ENCODE measurements at regions not wholly inside any gene's neighbourhood (a gene's known extent, or its start where the extent isn't known, plus 50 kb on each side); places are given as distances from the start of the nearest gene placed in this dataset.
"Not testable (repeated sequence)": the region's sequence is repeated elsewhere in the genome, so short reads cannot be mapped to it uniquely, and the experiment has no call there.

DNA sequence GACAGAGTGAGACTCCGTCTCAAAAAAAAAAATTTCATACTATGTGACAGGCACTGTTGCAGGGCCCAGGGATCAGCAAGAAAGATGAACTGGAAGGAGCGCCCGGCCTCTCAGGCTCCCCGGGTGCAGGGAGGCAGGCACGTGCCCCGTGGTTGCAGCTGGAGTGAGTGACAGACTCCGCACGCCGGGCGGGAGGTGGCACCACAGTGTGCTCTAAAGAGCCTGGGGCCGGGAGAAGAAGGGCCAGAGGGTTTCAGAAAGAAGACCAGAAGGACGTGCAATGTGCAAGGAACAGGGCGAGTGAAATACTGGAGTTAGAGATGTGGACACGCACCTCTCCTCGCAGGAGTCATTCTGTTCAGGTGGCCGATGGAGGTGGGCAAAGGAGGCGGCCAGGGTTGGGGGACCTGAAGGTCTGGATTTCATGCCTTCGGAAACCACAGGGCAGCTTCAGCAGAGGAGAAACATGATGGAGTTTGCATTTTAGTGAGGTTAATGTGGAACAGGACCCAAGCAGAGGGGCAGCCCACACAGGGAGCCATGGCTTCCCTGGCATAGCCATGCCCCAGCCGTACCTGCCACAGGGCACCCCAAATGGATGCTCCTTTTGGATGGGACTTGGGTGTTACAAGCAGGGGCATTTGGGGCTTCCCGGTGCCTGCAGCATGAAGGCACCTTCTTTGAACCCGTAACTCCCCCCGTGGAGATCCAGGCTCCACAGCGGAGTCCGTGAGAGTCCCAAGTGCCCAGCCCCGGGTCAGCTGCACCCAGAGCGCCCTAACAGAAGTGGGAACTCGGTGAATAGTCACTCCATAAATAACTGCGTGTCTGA lies 226.2 kb downstream of the ERMARD start:
- 85% methylated on average over 28 of the region's 28 CpGs for WGBS
- ATAC-seq: no peak
- H3K9me3 ChIP-seq (ENCODE audit: control insufficient read depth, low read length): no peaks in the 10 kb centered on the region
- H3K27me3 ChIP-seq (ENCODE audit: control insufficient read depth, insufficient read depth): no peaks in the 10 kb centered on the region
- intact Hi-C loops (cut with DNase I): no loop called here
- no peak overlapping the region for H3K4me3 ChIP-seq (ENCODE audit: low read length)
- H3K4me1 ChIP-seq (ENCODE audit: control insufficient read depth, insufficient read depth, low read length): no peaks in the 10 kb centered on the region
- H3K27ac ChIP-seq (ENCODE audit: low read length): no peak overlapping the region
- DNase-seq: no peak

DNA sequence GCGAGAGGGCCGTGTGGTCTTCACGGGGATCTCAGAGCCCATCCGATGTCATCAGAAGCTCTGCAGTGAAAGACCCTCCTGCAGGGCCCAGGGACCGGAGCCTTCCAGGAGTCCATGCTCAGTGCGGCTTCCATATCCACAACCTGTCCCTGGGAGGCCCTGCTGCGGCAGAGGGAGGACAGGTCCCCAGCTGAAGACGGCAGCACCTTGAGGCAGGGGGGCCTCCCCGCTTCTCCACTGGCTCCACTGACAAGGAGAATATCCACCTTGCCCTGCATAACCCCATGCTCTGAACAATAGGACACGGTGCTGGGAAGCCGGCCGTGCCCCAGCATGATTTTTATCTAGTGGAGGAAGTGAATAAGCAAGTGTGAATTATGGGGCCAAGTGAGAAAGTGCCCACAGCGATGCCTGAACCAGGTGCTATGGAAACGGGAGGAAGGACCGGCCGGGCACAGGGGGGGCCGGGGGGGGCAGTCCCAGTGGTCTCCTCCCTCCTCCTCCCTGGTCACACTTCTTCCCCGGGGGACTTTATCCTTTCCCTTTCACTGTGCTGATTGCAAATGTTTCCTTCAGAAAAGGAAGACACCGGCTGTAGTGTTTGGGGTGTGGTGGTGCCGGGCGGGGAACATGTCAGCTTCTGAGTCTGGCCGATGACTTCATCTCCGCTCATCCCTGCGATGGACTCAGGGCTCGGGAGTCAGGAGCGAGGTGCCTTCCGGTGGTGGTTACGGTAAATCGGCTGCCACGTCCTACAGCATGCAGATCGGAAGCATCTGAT lies 225.1 kb downstream of the ERMARD start:
- peak in 1 of 3 donors; percentile 51 for DNase-seq
- peak in 1 of 2 donors; percentile 43 for ATAC-seq
- Histone ChIP-seq H3K27me3 (ENCODE audit: control insufficient read depth, insufficient read depth) (no peaks in the 10 kb centered on the region), H3K4me3 (ENCODE audit: low read length) (no peak overlapping the region), H3K9me3 (ENCODE audit: control insufficient read depth, low read length) (no peaks in the 10 kb centered on the region), H3K4me1 (ENCODE audit: control insufficient read depth, insufficient read depth, low read length) (no peaks in the 10 kb centered on the region), H3K27ac (ENCODE audit: low read length) (no peak overlapping the region)
- 48% methylated on average over 31 of the region's 31 CpGs for WGBS
- intact Hi-C loops (cut with DNase I): no loop called here

DNA sequence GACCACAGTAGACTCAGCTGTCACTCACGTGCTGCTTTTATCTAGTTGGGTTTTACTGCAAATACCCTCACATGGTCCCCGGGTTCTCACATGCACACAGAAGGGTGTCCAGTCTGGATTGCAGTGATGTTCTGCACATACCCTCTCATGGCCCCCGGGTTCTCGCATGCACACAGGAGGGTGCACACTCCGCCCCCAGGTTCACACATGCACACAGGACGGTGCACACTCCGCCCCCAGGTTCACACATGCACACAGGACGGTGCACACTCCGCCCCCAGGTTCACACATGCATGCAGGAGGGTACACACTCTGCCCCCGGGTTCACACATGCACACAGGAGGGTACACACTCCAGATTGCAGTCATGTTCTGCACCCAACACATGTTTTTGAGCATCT lies 224.3 kb downstream of the ERMARD start:
- no peaks in the 10 kb centered on the region for H3K4me1 ChIP-seq (ENCODE audit: control insufficient read depth, insufficient read depth, low read length)
- H3K27ac ChIP-seq (ENCODE audit: low read length): no peak overlapping the region
- intact Hi-C loops (cut with DNase I): no loop called here
- WGBS: 85% methylated on average over 10 of the region's 10 CpGs
- H3K4me3 ChIP-seq (ENCODE audit: low read length): no peak overlapping the region
- no peaks in the 10 kb centered on the region for H3K27me3 ChIP-seq (ENCODE audit: control insufficient read depth, insufficient read depth)
- ATAC-seq: no peak
- H3K9me3 ChIP-seq (ENCODE audit: control insufficient read depth, low read length): no peaks in the 10 kb centered on the region
- DNase-seq: peak in 1 of 3 donors; percentile 19

DNA sequence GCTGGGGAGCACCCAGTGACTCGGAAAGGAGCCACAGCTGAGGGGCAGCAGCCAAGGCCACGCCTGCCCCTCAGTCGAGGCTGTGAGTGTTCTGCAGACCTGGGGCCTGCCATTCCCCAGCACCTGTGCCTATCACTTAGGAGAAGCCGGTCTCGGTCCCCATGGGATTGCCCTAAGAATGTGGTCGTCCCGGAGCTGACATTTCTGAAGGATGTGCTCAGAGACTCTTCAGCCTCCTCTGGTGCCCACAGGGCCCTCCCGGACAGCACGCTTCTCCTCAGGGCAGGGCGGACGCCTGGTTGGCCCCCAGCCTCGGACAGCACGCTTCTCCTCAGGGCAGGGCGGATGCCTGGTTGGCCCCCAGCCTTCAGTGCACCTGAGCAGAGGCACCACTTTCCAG lies 223.9 kb downstream of the ERMARD start:
- WGBS: 79% methylated on average over 14 of the region's 14 CpGs
- intact Hi-C loops (cut with DNase I): no loop called here

DNA sequence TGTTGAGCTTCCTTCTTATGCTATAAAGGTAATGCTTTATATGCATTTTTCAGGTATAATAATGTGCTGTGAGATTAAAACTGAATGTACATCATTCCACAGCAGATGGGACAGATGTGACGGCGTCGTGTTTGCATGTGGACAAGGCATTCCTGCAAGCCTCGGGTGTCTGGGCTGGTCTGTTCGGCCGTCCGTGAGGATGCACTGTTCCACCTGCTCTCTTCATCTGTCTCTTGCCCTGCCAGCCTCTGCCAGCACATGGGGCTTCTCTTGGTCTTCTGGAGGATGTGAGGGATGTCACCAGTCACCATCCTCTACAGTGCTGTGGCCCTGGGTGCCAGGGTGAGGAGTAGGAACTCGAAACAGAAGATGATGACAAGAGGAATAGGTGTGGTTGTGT lies 223.2 kb downstream of the ERMARD start:
- DNase-seq: no peak
- Histone ChIP-seq H3K27me3 (ENCODE audit: control insufficient read depth, insufficient read depth) (no peaks in the 10 kb centered on the region), H3K4me3 (ENCODE audit: low read length) (no peak overlapping the region), H3K4me1 (ENCODE audit: control insufficient read depth, insufficient read depth, low read length) (no peaks in the 10 kb centered on the region), H3K9me3 (ENCODE audit: control insufficient read depth, low read length) (no peaks in the 10 kb centered on the region), H3K27ac (ENCODE audit: low read length) (no peak overlapping the region)
- intact Hi-C loops (cut with DNase I): no loop called here
- WGBS: 75% methylated on average over 8 of the region's 8 CpGs
- ATAC-seq: no peak

More for the DNA sequence above, 223.9 kb downstream of the ERMARD start:
- Histone ChIP-seq H3K4me3 (ENCODE audit: low read length) (no peak overlapping the region), H3K4me1 (ENCODE audit: control insufficient read depth, insufficient read depth, low read length) (no peaks in the 10 kb centered on the region), H3K9me3 (ENCODE audit: control insufficient read depth, low read length) (no peaks in the 10 kb centered on the region), H3K27ac (ENCODE audit: low read length) (no peak overlapping the region), H3K27me3 (ENCODE audit: control insufficient read depth, insufficient read depth) (no peaks in the 10 kb centered on the region)
- ATAC-seq (no peak), DNase-seq (peak in 1 of 3 donors; percentile 31)

DNA sequence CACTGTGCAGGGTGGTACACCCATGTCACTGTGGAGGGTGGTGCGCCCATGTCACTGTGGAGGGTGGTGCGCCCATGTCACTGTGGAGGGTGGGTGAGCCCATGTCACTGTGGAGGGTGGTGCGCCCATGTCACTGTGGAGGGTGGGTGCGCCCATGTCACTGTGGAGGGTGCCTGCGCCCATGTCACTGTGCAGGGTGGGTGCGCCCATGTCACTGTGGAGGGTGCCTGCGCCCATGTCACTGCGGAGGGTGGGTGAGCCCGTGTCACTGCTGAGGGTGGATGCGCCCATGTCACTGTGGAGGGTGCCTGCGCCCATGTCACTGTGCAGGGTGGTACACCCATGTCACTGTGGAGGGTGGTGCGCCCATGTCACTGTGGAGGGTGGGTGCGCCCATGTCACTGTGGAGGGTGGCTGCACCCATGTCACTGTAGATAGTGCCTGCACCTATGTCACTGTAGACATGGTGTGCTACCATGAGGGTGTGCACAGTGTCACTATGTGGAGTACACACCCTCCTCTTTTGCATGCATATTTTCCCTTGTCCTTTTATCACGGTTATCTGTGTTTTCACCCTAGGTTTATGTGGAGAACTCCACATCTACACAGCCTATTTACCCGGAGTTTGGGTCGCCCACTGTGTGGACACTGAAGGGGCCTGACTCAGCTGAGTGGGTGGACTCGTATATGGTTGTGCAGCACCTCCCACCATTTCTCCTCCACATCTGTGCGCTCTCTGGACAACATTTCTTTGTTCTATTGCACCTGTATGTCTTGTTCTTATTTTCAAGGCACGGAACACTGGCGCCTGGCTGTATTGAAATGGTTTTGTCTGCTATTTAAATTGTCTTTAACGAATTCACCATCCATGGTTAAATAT lies 222.4 kb downstream of the ERMARD start:
- H3K4me3 ChIP-seq (ENCODE audit: low read length); H3K27me3 ChIP-seq (ENCODE audit: control insufficient read depth, insufficient read depth); intact Hi-C loops (cut with DNase I); H3K27ac ChIP-seq (ENCODE audit: low read length); H3K9me3 ChIP-seq (ENCODE audit: control insufficient read depth, low read length); H3K4me1 ChIP-seq (ENCODE audit: control insufficient read depth, insufficient read depth, low read length); DNase-seq; ATAC-seq: not testable (repeated sequence)
- 85% methylated on average over 21 of the region's 21 CpGs for WGBS

DNA sequence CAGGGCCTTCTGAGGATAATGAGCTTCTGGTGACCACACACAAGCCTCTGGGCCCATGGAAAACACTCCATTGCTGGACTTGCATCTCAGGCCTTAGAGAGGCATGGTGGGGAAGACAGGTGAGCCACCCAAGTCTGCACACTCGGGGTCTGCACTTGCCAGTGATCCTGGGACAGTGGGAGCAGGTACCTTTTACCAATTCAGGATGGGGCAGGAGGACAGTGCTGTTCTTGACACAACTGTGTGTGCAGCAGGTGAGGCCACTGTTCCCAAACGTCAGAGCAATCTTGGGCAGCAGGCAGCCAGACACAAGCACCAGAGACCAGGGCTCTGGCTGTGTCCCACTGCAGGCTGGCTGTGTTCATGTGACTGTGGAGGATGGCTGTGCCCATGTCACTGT lies 221.3 kb downstream of the ERMARD start:
- ATAC-seq (no peak), DNase-seq (no peak)
- no peaks in the 10 kb centered on the region for H3K9me3 ChIP-seq (ENCODE audit: control insufficient read depth, low read length)
- no peak overlapping the region for H3K27ac ChIP-seq (ENCODE audit: low read length)
- no peaks in the 10 kb centered on the region for H3K4me1 ChIP-seq (ENCODE audit: control insufficient read depth, insufficient read depth, low read length)
- H3K27me3 ChIP-seq (ENCODE audit: control insufficient read depth, insufficient read depth): no peaks in the 10 kb centered on the region
- H3K4me3 ChIP-seq (ENCODE audit: low read length): no peak overlapping the region
- intact Hi-C loops (cut with DNase I): no loop called here
- WGBS: 67% methylated on average over 2 of the region's 2 CpGs

DNA sequence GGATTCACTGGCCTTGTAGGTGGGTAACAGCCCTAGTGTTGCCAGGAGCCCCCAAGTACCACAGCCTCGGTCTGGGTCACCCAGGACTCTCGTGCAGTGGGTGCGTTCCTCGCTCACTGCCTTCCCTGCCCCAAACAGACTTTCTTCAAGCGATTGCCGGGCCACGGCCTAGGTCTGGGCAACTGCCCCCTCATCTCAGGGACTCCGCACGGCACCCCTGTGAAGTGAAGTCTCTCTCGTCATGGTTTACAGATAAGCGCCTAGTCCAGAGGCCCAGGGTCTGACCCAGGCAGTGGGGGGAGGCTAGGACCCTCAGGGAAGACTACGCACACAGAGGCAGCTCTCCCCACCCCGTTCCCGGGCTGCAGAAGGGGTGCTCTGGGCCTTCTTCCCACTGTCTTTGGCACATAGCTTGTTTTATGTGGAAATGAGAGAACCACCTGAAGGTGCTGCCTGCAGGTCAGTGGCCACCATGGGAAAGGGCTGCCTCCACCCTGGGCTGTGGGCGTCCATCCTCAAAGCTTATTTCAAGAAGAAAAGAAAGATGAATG lies 220.8 kb downstream of the ERMARD start:
- Histone ChIP-seq H3K27me3 (ENCODE audit: control insufficient read depth, insufficient read depth) (no peaks in the 10 kb centered on the region), H3K27ac (ENCODE audit: low read length) (no peak overlapping the region), H3K4me3 (ENCODE audit: low read length) (no peak overlapping the region), H3K9me3 (ENCODE audit: control insufficient read depth, low read length) (no peaks in the 10 kb centered on the region), H3K4me1 (ENCODE audit: control insufficient read depth, insufficient read depth, low read length) (no peaks in the 10 kb centered on the region)
- DNase-seq (no peak), ATAC-seq (no peak)
- WGBS: 86% methylated on average over 15 of the region's 15 CpGs
- intact Hi-C loops (cut with DNase I): no loop called here

DNA sequence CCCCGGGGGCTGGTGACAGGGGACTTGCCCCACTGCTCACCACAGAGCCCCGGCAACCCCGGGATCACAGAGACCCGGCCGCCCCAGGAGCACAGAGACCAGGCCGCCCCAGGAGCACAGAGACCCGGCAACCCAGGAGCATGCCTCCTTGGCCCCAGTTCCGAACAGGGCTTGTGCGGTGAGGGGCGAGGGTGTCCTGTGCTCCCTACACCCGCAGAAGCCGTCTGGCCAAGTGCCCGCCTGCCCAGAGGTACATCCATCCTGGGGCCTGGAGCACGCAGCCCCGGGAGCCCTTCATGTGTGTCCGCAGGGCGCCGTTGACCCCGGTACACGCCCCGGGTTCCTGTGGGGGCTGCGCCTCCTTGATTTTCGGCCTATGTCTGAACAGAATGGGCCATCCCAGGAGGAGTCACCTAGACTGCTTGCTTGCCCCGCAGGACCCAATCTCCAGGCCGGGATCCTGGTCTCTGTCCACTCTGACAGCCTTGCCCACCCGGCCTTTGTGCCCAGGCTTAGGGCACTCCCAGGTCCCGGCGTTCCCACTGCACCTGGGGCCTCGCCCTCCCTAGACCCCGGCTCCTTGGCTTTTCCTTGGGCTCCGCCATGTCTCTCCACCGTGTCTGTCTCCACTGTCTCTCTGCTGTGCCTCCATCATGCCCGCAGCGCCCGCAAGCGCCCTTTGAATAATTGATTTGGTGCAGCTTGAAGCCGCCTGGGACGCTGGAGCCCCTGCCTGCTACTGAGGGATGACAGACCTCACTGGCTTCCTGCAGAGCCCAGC lies 219.8 kb downstream of the ERMARD start:
- DNase-seq: peak in 1 of 3 donors; percentile 58

More for the DNA sequence above, 219.8 kb downstream of the ERMARD start:
- Histone ChIP-seq H3K27me3 (ENCODE audit: control insufficient read depth, insufficient read depth) (no peaks in the 10 kb centered on the region), H3K27ac (ENCODE audit: low read length) (no peak overlapping the region), H3K4me1 (ENCODE audit: control insufficient read depth, insufficient read depth, low read length) (no peaks in the 10 kb centered on the region), H3K4me3 (ENCODE audit: low read length) (no peak overlapping the region), H3K9me3 (ENCODE audit: control insufficient read depth, low read length) (no peaks in the 10 kb centered on the region)
- intact Hi-C loops (cut with DNase I): no loop called here
- WGBS: 92% methylated on average over 38 of the region's 38 CpGs
- peak in 1 of 2 donors; percentile 16 for ATAC-seq

All from right cardiac atrium (tissue), 5 donors.